ENCODE measurements at regions not wholly inside any gene's neighbourhood (a gene's known extent, or its start where the extent isn't known, plus 50 kb on each side); places are given as distances from the start of the nearest gene placed in this dataset.

DNA sequence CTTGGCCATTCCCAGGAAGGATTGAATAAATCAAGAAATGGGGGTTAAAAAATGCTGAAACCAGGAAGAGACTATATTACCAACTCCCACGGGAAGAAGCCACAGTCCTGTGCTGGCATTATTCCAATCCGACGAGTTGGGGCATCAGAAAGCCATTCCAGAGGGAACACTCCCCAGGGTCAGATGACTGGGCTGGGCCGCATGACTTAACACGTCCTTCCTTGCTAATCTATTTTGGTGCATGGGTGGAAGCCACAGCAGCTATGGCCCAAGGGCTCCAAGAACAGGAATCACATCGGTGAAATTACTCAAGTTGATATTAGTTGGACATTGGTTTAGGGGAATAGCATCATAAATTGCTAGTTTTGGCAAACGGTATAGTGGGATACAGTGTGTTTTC, 592.9 kb upstream of the NRP1 start:
- 58 to 59% methylated on average over 7 of the region's 7 CpGs for WGBS, 2 donors
- DNase-seq: peak; percentile 17
- TF ChIP-seq, protein P1, sequence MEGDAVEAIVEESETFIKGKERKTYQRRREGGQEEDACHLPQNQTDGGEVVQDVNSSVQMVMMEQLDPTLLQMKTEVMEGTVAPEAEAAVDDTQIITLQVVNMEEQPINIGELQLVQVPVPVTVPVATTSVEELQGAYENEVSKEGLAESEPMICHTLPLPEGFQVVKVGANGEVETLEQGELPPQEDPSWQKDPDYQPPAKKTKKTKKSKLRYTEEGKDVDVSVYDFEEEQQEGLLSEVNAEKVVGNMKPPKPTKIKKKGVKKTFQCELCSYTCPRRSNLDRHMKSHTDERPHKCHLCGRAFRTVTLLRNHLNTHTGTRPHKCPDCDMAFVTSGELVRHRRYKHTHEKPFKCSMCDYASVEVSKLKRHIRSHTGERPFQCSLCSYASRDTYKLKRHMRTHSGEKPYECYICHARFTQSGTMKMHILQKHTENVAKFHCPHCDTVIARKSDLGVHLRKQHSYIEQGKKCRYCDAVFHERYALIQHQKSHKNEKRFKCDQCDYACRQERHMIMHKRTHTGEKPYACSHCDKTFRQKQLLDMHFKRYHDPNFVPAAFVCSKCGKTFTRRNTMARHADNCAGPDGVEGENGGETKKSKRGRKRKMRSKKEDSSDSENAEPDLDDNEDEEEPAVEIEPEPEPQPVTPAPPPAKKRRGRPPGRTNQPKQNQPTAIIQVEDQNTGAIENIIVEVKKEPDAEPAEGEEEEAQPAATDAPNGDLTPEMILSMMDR (IDR thresholded peaks at IDR 0.05): no peak
- no peak for TF ChIP-seq POLR2A (IDR thresholded peaks at IDR 0.05)
- Histone ChIP-seq H3K4me1 (no peaks in the 10 kb centered on the region), H3K4me3 (no peak overlapping the region), H3K27ac (no peak overlapping the region), H3K27me3 (no peaks in the 10 kb centered on the region), H3K36me3 (ENCODE audit: low read depth, missing control alignments) (no peaks in the 10 kb centered on the region), H3K9me3 (no peaks in the 10 kb centered on the region)
- intact Hi-C loops (cut with DNase I; ENCODE audit: low total_unique reads): no loop called here

GRCh38 chr10:33921970-33922605, 587.6 kb upstream of the NRP1 start:
- no peak for DNase-seq
- Histone ChIP-seq H3K27me3 (no peaks in the 10 kb centered on the region), H3K9me3 (no peaks in the 10 kb centered on the region), H3K4me3 (no peak overlapping the region), H3K27ac (no peak overlapping the region), H3K36me3 (ENCODE audit: low read depth, missing control alignments) (no peaks in the 10 kb centered on the region), H3K4me1 (no peaks in the 10 kb centered on the region)
- WGBS, 2 donors: 74 to 88% methylated on average over 4 to 5 of the region's 5 CpGs
- no peak for TF ChIP-seq POLR2A (IDR thresholded peaks at IDR 0.05)
- TF ChIP-seq, protein P1 (IDR thresholded peaks at IDR 0.05): no peak
- intact Hi-C loops (cut with DNase I; ENCODE audit: low total_unique reads): no loop called here

GRCh38 chr10:33920351-33920750, 585.9 kb upstream of the NRP1 start:
- H3K27ac ChIP-seq: no peak overlapping the region
- TF ChIP-seq, protein P1 (IDR thresholded peaks at IDR 0.05): no peak
- TF ChIP-seq POLR2A (IDR thresholded peaks at IDR 0.05): no peak
- no peaks in the 10 kb centered on the region for H3K4me1 ChIP-seq
- no peaks in the 10 kb centered on the region for H3K9me3 ChIP-seq
- DNase-seq: no peak
- no peaks in the 10 kb centered on the region for H3K27me3 ChIP-seq
- 81 to 92% methylated on average over 1 of the region's 1 CpG for WGBS, 2 donors
- H3K4me3 ChIP-seq: no peak overlapping the region
- intact Hi-C loops (cut with DNase I; ENCODE audit: low total_unique reads): no loop called here
- H3K36me3 ChIP-seq (ENCODE audit: low read depth, missing control alignments): no peaks in the 10 kb centered on the region

DNA sequence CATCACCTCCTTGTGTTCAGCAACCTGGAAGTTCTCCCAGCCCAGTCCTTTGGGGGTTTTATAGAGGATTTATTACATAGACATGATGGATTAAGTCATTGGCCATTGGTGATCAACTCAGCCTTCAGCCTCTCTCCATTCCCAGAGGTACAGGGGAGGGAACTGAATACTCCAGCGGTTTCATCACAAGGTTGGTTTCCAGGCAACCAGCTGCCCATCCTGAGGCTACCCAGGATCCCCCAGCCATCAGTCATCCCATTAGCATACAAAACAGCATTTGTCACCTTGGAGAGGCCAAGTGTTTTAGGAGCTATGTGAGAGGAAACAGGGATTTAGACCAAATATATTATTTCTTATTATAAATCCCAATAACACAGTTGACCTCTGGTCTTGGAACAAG, 584.8 kb upstream of the NRP1 start:
- Histone ChIP-seq H3K4me3 (no peak overlapping the region), H3K36me3 (ENCODE audit: low read depth, missing control alignments) (no peaks in the 10 kb centered on the region), H3K4me1 (no peaks in the 10 kb centered on the region), H3K27ac (no peak overlapping the region), H3K27me3 (no peaks in the 10 kb centered on the region), H3K9me3 (no peaks in the 10 kb centered on the region)
- intact Hi-C loops (cut with DNase I; ENCODE audit: low total_unique reads): no loop called here
- no peak for DNase-seq
- TF ChIP-seq POLR2A (IDR thresholded peaks at IDR 0.05): no peak
- TF ChIP-seq, protein P1 (IDR thresholded peaks at IDR 0.05): no peak
- WGBS, 2 donors: 88 to 100% methylated on average over 1 of the region's 1 CpG

GRCh38 chr10:33917069-33917780, 582.8 kb upstream of the NRP1 start:
- no peak for DNase-seq
- intact Hi-C loops (cut with DNase I; ENCODE audit: low total_unique reads): no loop called here
- Histone ChIP-seq H3K36me3 (ENCODE audit: low read depth, missing control alignments) (no peaks in the 10 kb centered on the region), H3K4me3 (no peak overlapping the region), H3K4me1 (no peaks in the 10 kb centered on the region), H3K27ac (no peak overlapping the region), H3K9me3 (no peaks in the 10 kb centered on the region), H3K27me3 (no peaks in the 10 kb centered on the region)
- WGBS, 2 donors: 59 to 68% methylated on average over 8 of the region's 8 CpGs
- TF ChIP-seq, protein P1 (IDR thresholded peaks at IDR 0.05): no peak
- TF ChIP-seq POLR2A (IDR thresholded peaks at IDR 0.05): no peak
